CD8-positive, alpha-beta memory T cell (primary cell): ENCODE measurements at regions not wholly inside any gene's neighbourhood (a gene's known extent, or its start where the extent isn't known, plus 50 kb on each side); places are given as distances from the start of the nearest gene placed in this dataset.
A peak's percentile ranks its signal among the peaks of the same experiment; 100 is the strongest.

Experiments used
- CTCF ChIA-PET: fragments of 350-600 bp; sonication (Branson Sonifier 250); formaldehyde crosslinking; loops from one replicate; lab custom pipeline; 2021; ENCODE audit warnings: antibody characterized with exemption; lab: Charles Lee
- POLR2A ChIA-PET: fragments of 350-600 bp; sonication (Branson Sonifier 250); formaldehyde crosslinking; loops from one replicate; lab custom pipeline; 2021; ENCODE audit warnings: antibody characterized with exemption; lab: Charles Lee
- DNase-seq, 5 donors: peaks; one replicate each; pipeline versions ENCODE4 v3.0.0 to v3.0.0-alpha.2; 2020 to 2022; ENCODE audit warnings: mixed read lengths in 1 of 5
- H3K27ac ChIP-seq: one replicate; pipeline ENCODE4 v1.7.0; 2013; ENCODE audit warnings: low read depth, mild to moderate bottlenecking, low read length, moderate library complexity
- H3K27me3 ChIP-seq: 2 replicates; pipeline ENCODE4 v1.7.0; 2013; ENCODE audit warnings: low read length, mild to moderate bottlenecking; ENCODE audit not compliant: insufficient read depth, poor library complexity, severe bottlenecking
- H3K36me3 ChIP-seq: 2 replicates; pipeline ENCODE4 v1.7.0; 2013; ENCODE audit warnings: mild to moderate bottlenecking, low read length, moderate library complexity; ENCODE audit not compliant: insufficient read depth
- H3K4me1 ChIP-seq: 2 replicates; pipeline ENCODE4 v1.7.0; 2013; ENCODE audit warnings: mild to moderate bottlenecking, low read length, moderate library complexity; ENCODE audit not compliant: insufficient read depth
- H3K4me3 ChIP-seq: 2 replicates; pipeline ENCODE4 v1.7.0; 2013; ENCODE audit warnings: mild to moderate bottlenecking, low read length
- H3K9me3 ChIP-seq: 2 replicates; pipeline ENCODE4 v1.7.0; 2013; ENCODE audit warnings: mild to moderate bottlenecking, low read length
- H3K27ac Mint-ChIP-seq, 8 donors: one replicate each; pipeline ENCODE4 v1.8.0; 2020 to 2021; ENCODE audit warnings: mixed read lengths in 8 of 8, mild to moderate bottlenecking in 6 of 8, inconsistent platforms in 3 of 8, moderate library complexity in 3 of 8
- H3K27me3 Mint-ChIP-seq, 2 donors: one replicate each; pipeline ENCODE4 v1.8.0; 2020 to 2021; ENCODE audit warnings: mixed read lengths in 2 of 2, mild to moderate bottlenecking in 1 of 2, moderate library complexity in 1 of 2
- H3K36me3 Mint-ChIP-seq, 3 donors: one replicate each; pipeline ENCODE4 v1.8.0; 2020 to 2021; ENCODE audit warnings: mixed read lengths in 3 of 3, inconsistent platforms in 1 of 3, mild to moderate bottlenecking in 1 of 3
- H3K4me1 Mint-ChIP-seq, 3 donors: one replicate each; pipeline ENCODE4 v1.8.0; 2020 to 2021; ENCODE audit warnings: mixed read lengths in 3 of 3, inconsistent platforms in 1 of 3, mild to moderate bottlenecking in 1 of 3
- H3K4me3 Mint-ChIP-seq, 7 donors: one replicate each; pipeline ENCODE4 v1.8.0; 2020 to 2021; ENCODE audit warnings: mixed read lengths in 7 of 7, mild to moderate bottlenecking in 6 of 7, moderate library complexity in 4 of 7, inconsistent platforms in 2 of 7
- H3K9me3 Mint-ChIP-seq, 5 donors: one replicate each; pipeline ENCODE4 v1.8.0; 2020 to 2022; ENCODE audit warnings: mixed read lengths in 5 of 5, mild to moderate bottlenecking in 3 of 5, moderate library complexity in 2 of 5, inconsistent platforms in 1 of 5

- ChIA-PET POLR2A (no interaction called here), CTCF (no interaction called here)
- no peak for DNase-seq
- no peak overlapping the region for H3K4me3 Mint-ChIP-seq
- H3K4me1 ChIP-seq: no peaks in the 10 kb centered on the region
- no peaks in the 10 kb centered on the region for H3K9me3 ChIP-seq
- H3K36me3 Mint-ChIP-seq: no peaks in the 10 kb centered on the region
- no peak overlapping the region for H3K4me3 ChIP-seq
- H3K27me3 Mint-ChIP-seq: no peaks in the 10 kb centered on the region
- no peaks in the 10 kb centered on the region for H3K27me3 ChIP-seq
- no peak overlapping the region for H3K27ac Mint-ChIP-seq
- H3K36me3 ChIP-seq: no peaks in the 10 kb centered on the region
- no peak overlapping the region for H3K27ac ChIP-seq
- H3K9me3 Mint-ChIP-seq: peaks cover 4 to 36% (median 21%) of the 10 kb centered on the region in 5 donors
- H3K4me1 Mint-ChIP-seq: no peaks in the 10 kb centered on the region
These were observed 285.5 kb upstream of the ZWINT start for GRCh38 chr10:56646329-56647111.

DNA sequence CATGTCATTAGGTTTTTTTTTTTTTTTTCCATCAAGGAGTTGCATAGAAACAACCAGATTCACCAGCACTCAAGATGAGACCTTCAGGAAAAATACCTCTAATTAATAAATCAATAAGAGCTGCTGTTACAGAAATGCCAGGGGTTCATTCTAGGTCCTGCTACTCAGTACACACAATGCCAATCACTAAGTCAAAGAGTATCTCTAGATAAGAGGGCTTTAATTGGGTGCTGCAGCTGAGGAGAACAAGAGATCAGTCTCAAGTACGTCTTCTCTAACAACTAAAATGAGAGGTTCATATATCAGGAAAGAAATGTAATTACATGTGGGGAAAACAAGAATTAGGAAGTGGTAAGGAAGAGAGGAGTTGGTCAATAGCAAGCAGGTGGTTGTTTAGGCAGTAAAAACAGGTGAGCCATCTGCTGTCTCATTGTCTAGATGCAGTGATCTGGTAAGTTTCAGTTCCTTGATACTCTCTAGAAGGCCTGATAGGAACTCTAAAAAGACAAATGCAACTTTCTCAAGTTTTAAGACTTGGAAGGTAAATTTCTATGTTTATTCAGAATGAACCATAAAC, 272.9 kb upstream of the ZWINT start:
- no peak overlapping the region for H3K4me3 Mint-ChIP-seq
- no peak for DNase-seq
- H3K36me3 Mint-ChIP-seq: no peaks in the 10 kb centered on the region
- Histone ChIP-seq H3K27ac (no peak overlapping the region), H3K4me1 (no peaks in the 10 kb centered on the region), H3K4me3 (no peak overlapping the region), H3K36me3 (no peaks in the 10 kb centered on the region), H3K27me3 (no peaks in the 10 kb centered on the region), H3K9me3 (no peaks in the 10 kb centered on the region)
- H3K27ac Mint-ChIP-seq: no peak overlapping the region
- peaks cover 0 to 1% of the 10 kb centered on the region in 2 donors for H3K27me3 Mint-ChIP-seq
- no peaks in the 10 kb centered on the region for H3K4me1 Mint-ChIP-seq
- ChIA-PET POLR2A (no interaction called here), CTCF (no interaction called here)
- peaks cover 8 to 26% (median 16%) of the 10 kb centered on the region in 5 donors for H3K9me3 Mint-ChIP-seq

- H3K9me3 ChIP-seq: no peaks in the 10 kb centered on the region
- POLR2A ChIA-PET: no interaction called here
- peaks cover 0 to 1% of the 10 kb centered on the region in 2 donors for H3K27me3 Mint-ChIP-seq
- H3K27ac ChIP-seq: no peak overlapping the region
- H3K4me3 ChIP-seq: no peak overlapping the region
- H3K4me1 ChIP-seq: no peaks in the 10 kb centered on the region
- no peak for DNase-seq
- no peaks in the 10 kb centered on the region for H3K27me3 ChIP-seq
- no peak overlapping the region for H3K27ac Mint-ChIP-seq
- no peaks in the 10 kb centered on the region for H3K4me1 Mint-ChIP-seq
- no peaks in the 10 kb centered on the region for H3K36me3 ChIP-seq
- CTCF ChIA-PET: no interaction called here
- peaks cover 5 to 26% (median 15%) of the 10 kb centered on the region in 5 donors for H3K9me3 Mint-ChIP-seq
- no peaks in the 10 kb centered on the region for H3K36me3 Mint-ChIP-seq
- no peak overlapping the region for H3K4me3 Mint-ChIP-seq
These were observed 271.5 kb upstream of the ZWINT start for GRCh38 chr10:56632537-56632936.

DNA sequence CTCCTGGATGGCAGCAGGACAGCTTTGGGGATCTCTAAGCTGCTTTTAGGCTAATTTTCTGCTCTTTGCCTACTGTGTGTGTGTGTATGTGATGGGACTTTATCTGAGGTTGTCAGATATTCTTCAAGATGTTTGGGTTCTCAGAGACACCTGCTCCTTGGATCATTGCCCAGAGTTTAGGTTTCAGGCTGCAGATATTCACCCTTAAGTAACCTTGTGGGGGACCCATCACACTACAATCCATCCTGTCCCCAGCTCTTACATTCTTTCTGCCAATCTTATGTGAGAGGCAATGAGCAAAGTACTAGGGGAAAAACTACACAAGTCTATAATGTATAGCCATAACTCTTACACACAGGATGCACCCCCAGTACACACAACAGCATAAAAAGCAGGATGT, 263.0 kb upstream of the ZWINT start:
- ChIA-PET POLR2A (no interaction called here), CTCF (no interaction called here)
- Histone ChIP-seq H3K36me3 (no peaks in the 10 kb centered on the region), H3K4me3 (no peak overlapping the region), H3K4me1 (no peaks in the 10 kb centered on the region), H3K27ac (no peak overlapping the region), H3K27me3 (no peaks in the 10 kb centered on the region), H3K9me3 (no peaks in the 10 kb centered on the region)
- Mint-ChIP-seq H3K4me1 (peaks cover 0 to 8% (median 1%) of the 10 kb centered on the region in 3 donors), H3K4me3 (no peak overlapping the region), H3K27ac (no peak overlapping the region), H3K36me3 (no peaks in the 10 kb centered on the region), H3K27me3 (no peaks in the 10 kb centered on the region), H3K9me3 (peaks cover 0 to 9% (median 0%) of the 10 kb centered on the region in 5 donors)
- no peak for DNase-seq

DNA sequence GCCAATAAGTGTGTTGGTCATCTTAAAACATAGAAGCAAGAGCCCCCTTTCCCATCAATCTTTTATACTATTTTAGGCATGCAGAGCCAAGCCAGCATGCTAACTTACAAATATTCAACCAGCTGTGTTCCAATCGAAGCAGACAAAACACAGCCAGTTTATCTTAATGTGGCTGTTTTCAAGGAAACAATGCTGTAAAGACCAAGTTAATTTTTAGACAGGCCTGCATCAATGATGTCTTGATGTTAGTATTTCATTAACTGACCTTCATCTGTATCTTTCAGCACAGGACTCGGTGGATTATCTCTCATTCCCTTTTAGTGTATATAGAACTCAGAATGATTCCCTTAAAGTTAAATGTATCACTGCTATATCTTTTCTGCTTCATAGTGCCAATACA, 262.0 kb upstream of the ZWINT start:
- peak overlapping the region in 3 of 7 donors; percentile 27 to 65 (median 55) for H3K4me3 Mint-ChIP-seq
- peaks cover 0 to 10% (median 4%) of the 10 kb centered on the region in 5 donors for H3K9me3 Mint-ChIP-seq
- H3K36me3 Mint-ChIP-seq: no peaks in the 10 kb centered on the region
- H3K27ac ChIP-seq: no peak overlapping the region
- CTCF ChIA-PET: no interaction called here
- no peaks in the 10 kb centered on the region for H3K36me3 ChIP-seq
- H3K27me3 Mint-ChIP-seq: no peaks in the 10 kb centered on the region
- H3K4me1 Mint-ChIP-seq: peaks cover 0 to 8% (median 1%) of the 10 kb centered on the region in 3 donors
- POLR2A ChIA-PET: no interaction called here
- H3K9me3 ChIP-seq: no peaks in the 10 kb centered on the region
- H3K4me3 ChIP-seq: no peak overlapping the region
- no peaks in the 10 kb centered on the region for H3K27me3 ChIP-seq
- H3K27ac Mint-ChIP-seq: peak overlapping the region in 2 of 8 donors; percentile 32 to 77
- DNase-seq: no peak
- H3K4me1 ChIP-seq: no peaks in the 10 kb centered on the region

DNA sequence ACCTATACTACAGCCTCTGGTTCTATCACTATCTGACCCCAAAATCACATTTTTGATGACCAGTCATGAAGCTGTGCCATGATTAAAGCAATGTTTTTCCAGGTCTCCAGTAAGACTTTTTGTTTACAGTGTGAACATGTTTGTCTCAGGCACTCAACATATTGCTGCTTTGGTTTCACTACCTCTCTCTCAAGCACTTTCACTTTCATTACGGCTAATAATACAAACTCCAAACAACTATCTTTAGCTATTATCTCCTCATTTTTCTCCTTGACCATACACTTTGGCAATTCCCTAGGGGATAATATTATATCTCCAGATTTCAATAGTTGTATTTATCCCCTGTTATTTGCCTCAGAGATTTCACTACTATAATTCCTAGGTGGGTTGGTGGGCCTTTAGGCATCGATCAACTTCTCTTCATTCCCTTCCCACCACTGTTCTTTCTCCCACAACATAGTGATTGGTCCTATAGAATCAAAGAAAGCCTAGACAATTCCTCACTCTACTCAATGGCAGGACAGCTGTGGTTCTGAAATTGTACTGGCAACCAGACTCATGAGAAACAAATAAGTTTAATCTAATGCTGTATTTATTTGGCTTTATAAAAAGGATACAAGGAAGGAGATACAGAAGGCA, 261.4 kb upstream of the ZWINT start:
- Histone ChIP-seq H3K36me3 (no peaks in the 10 kb centered on the region), H3K4me3 (no peak overlapping the region), H3K4me1 (no peaks in the 10 kb centered on the region), H3K9me3 (no peaks in the 10 kb centered on the region), H3K27me3 (no peaks in the 10 kb centered on the region), H3K27ac (no peak overlapping the region)
- CTCF ChIA-PET: no interaction called here
- Mint-ChIP-seq H3K4me3 (peak overlapping the region; percentile 5 to 65 (median 48)), H3K4me1 (peaks cover 0 to 8% (median 1%) of the 10 kb centered on the region in 3 donors), H3K9me3 (peaks cover 0 to 10% (median 4%) of the 10 kb centered on the region in 5 donors), H3K27ac (peak overlapping the region in 4 of 8 donors; percentile 16 to 77 (median 46)), H3K27me3 (no peaks in the 10 kb centered on the region), H3K36me3 (no peaks in the 10 kb centered on the region)
- POLR2A ChIA-PET: no interaction called here
- no peak for DNase-seq

DNA sequence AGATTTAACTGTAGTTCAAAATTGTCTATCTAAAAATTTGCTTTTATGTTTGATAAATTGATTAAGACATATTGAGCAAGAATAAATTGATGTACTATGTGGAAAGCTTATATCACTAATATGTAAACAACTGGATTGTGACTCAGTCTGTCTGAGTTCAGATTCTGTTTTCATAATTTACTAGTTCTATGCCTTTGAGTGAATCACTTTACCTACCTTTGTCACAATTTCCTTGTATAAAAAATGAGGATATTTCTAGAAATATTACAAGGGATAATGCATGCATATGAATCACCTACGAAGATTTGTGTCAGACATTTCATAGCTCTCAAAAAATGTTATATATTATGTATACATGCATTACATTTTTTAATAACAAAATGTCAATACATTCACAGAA, 245.1 kb upstream of the ZWINT start:
- Mint-ChIP-seq H3K4me3 (no peak overlapping the region), H3K27ac (no peak overlapping the region), H3K36me3 (no peaks in the 10 kb centered on the region), H3K27me3 (no peaks in the 10 kb centered on the region), H3K9me3 (peaks cover 0 to 19% (median 2%) of the 10 kb centered on the region in 5 donors), H3K4me1 (no peaks in the 10 kb centered on the region)
- no peaks in the 10 kb centered on the region for H3K9me3 ChIP-seq
- no peaks in the 10 kb centered on the region for H3K4me1 ChIP-seq
- CTCF ChIA-PET: no interaction called here
- DNase-seq: no peak
- no peak overlapping the region for H3K4me3 ChIP-seq
- POLR2A ChIA-PET: no interaction called here
- H3K27ac ChIP-seq: no peak overlapping the region
- H3K27me3 ChIP-seq: no peaks in the 10 kb centered on the region
- no peaks in the 10 kb centered on the region for H3K36me3 ChIP-seq

GRCh38 chr10:56605051-56605450, 244.0 kb upstream of the ZWINT start:
- Histone ChIP-seq H3K27me3 (no peaks in the 10 kb centered on the region), H3K4me1 (no peaks in the 10 kb centered on the region), H3K4me3 (no peak overlapping the region), H3K27ac (no peak overlapping the region), H3K36me3 (no peaks in the 10 kb centered on the region), H3K9me3 (no peaks in the 10 kb centered on the region)
- ChIA-PET POLR2A (no interaction called here), CTCF (no interaction called here)
- H3K4me3 Mint-ChIP-seq: no peak overlapping the region
- H3K9me3 Mint-ChIP-seq: peaks cover 0 to 15% (median 1%) of the 10 kb centered on the region in 5 donors
- H3K27ac Mint-ChIP-seq: no peak overlapping the region
- no peaks in the 10 kb centered on the region for H3K27me3 Mint-ChIP-seq
- H3K4me1 Mint-ChIP-seq: no peaks in the 10 kb centered on the region
- H3K36me3 Mint-ChIP-seq: no peaks in the 10 kb centered on the region
- DNase-seq: no peak
